NB4 (cell line): ENCODE measurements at regions not wholly inside any gene's neighbourhood (a gene's known extent, or its start where the extent isn't known, plus 50 kb on each side); places are given as distances from the start of the nearest gene placed in this dataset.
"Not testable (repeated sequence)": the region's sequence is repeated elsewhere in the genome, so short reads cannot be mapped to it uniquely, and the experiment has no call there.

Source experiments
- DNase-seq: peaks from one replicate; pipeline ENCODE4 v3.0.0; 2010; ENCODE audit warnings: low read depth
- H3K4me3 ChIP-seq: one replicate; pipeline ENCODE4 v1.5.1; 2011; ENCODE audit warnings: mild to moderate bottlenecking, low read depth, low read length, moderate library complexity
- CTCF ChIP-seq: IDR thresholded peaks from one replicate; pipeline ENCODE4 v1.5.1; 2012; ENCODE audit warnings: low read depth, low read length
- MAX ChIP-seq: IDR thresholded peaks from 2 replicates; pipeline ENCODE4 v1.6.1; 2011; ENCODE audit warnings: low read depth, low read length
- MYC ChIP-seq: IDR thresholded peaks from 2 replicates; pipeline ENCODE4 v1.6.1; 2011; ENCODE audit warnings: low read depth, low read length
- POLR2A ChIP-seq: IDR thresholded peaks from 2 replicates; pipeline ENCODE4 v1.6.1; 2011; ENCODE audit warnings: mild to moderate bottlenecking; ENCODE audit not compliant: insufficient read length; ENCODE audit errors: extremely low read depth

- no peak for DNase-seq
- no peak overlapping the region for H3K4me3 ChIP-seq
- TF ChIP-seq POLR2A = no peak
- TF ChIP-seq MYC = no peak
- no peak for TF ChIP-seq MAX
- no peak for TF ChIP-seq CTCF
Measured at GRCh38 chr9:73089304-73089985, 62.2 kb upstream of the ANXA1 start.

DNA sequence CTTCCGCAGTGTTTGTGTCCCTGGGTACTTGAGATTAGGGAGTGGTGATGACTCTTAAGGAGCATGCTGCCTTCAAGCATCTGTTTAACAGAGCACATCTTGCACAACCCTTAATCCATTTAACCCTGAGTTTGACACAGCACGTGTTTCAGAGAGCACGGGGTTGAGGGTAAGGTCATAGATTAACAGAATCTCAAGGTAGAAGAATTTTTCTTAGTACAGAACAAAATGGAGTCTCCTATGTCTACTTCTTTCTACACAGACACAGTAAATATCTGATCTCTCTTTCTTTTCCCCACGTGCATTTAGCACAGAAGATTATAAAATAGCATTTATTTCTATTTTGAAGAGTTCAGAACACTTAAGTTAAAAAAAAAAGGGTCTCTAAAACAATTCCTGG is 63.8 kb upstream of the ANXA1 start:
- H3K4me3 ChIP-seq, DNase-seq: not testable (repeated sequence)

- no peak overlapping the region for H3K4me3 ChIP-seq
- DNase-seq = no peak
- TF ChIP-seq MYC (no peak), MAX (no peak), POLR2A (no peak), CTCF (no peak)
Measured at GRCh38 chr9:73083519-73083918, 68.1 kb upstream of the ANXA1 start.

DNA sequence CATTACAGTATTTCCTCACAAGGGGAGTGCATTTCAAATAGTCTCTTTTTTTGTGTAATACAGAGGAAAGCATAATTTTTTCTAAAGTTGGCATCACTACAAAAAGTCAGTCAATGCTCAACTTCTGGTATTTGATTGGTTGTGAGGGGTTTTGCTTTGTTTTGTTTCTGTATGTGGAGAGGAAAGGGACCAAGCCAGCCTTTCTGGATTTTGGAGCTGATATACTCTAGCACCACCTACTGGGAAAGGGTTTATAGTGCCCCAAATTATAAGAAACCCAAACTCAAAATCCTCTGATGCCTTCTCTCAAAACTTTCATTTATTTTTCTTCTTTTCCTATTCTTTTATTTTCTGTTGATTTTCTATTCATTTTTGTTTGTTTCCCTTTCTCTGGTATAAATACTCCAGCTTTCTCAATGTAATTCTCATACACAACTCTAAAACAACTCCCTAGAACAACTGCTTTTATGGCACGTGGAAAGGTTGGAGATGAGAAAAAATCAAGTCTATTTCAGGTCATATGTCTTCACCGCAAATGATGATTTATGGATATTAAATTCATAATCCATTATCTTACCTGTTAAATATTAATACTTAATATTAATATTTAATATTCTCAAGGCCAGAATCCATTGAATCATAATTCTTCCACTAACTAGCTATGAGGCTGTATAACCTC is 69.5 kb upstream of the ANXA1 start:
- H3K4me3 ChIP-seq = no peak overlapping the region
- DNase-seq = peak; percentile 35
- TF ChIP-seq CTCF (peak; percentile 63), POLR2A (no peak)

GRCh38 chr9:73080110-73080694 is 71.5 kb upstream of the ANXA1 start:
- H3K4me3 ChIP-seq = no peak overlapping the region
- TF ChIP-seq POLR2A (no peak), MAX (no peak), MYC (no peak), CTCF (no peak)

GRCh38 chr9:73079326-73079725 is 72.3 kb upstream of the ANXA1 start:
- DNase-seq = no peak
- no peak for TF ChIP-seq POLR2A
- no peak overlapping the region for H3K4me3 ChIP-seq

More at GRCh38 chr9:73080110-73080694, 71.5 kb upstream of the ANXA1 start:
- DNase-seq = no peak

- no peak for TF ChIP-seq MYC
- no peak for TF ChIP-seq MAX
- no peak for TF ChIP-seq POLR2A
- no peak for TF ChIP-seq CTCF
- DNase-seq = no peak
- H3K4me3 ChIP-seq = no peak overlapping the region
Measured at GRCh38 chr9:73077625-73078030, 74.0 kb upstream of the ANXA1 start.
